ENCODE measurements at regions not wholly inside any gene's neighbourhood (a gene's known extent, or its start where the extent isn't known, plus 50 kb on each side); places are given as distances from the start of the nearest gene placed in this dataset.

- TF ChIP-seq CTCF (IDR thresholded peaks at IDR 0.05; ENCODE audit: low read depth, low read length, missing input control) (no peak), REST (IDR thresholded peaks at IDR 0.05) (no peak), TAF1 (conservative IDR thresholded peaks at IDR 0.05) (no peak), MAX (IDR thresholded peaks at IDR 0.05) (no peak), RAD21 (IDR thresholded peaks at IDR 0.05) (no peak), SP1 (IDR thresholded peaks at IDR 0.05) (no peak), YY1 (IDR thresholded peaks at IDR 0.05) (no peak), FOXA1 (IDR thresholded peaks at IDR 0.05) (no peak), RXRA (IDR thresholded peaks at IDR 0.05) (no peak), GABPA (IDR thresholded peaks at IDR 0.05 in 1 of 2, conservative IDR thresholded peaks at IDR 0.05 in 1 of 2) (no peak), JUND (IDR thresholded peaks at IDR 0.05) (no peak), HNF4G (IDR thresholded peaks at IDR 0.05) (no peak), FOXA2 (IDR thresholded peaks at IDR 0.05) (no peak)
Measured at GRCh38 chr12:104823985-104824461, 134.1 kb downstream of the SLC41A2 start.

Data from liver (tissue), 3 donors.